ENCODE measurements at regions not wholly inside any gene's neighbourhood (a gene's known extent, or its start where the extent isn't known, plus 50 kb on each side); places are given as distances from the start of the nearest gene placed in this dataset.
A peak's percentile ranks its signal among the peaks of the same experiment; 100 is the strongest.
"Not testable (repeated sequence)": the region's sequence is repeated elsewhere in the genome, so short reads cannot be mapped to it uniquely, and the experiment has no call there.

DNA sequence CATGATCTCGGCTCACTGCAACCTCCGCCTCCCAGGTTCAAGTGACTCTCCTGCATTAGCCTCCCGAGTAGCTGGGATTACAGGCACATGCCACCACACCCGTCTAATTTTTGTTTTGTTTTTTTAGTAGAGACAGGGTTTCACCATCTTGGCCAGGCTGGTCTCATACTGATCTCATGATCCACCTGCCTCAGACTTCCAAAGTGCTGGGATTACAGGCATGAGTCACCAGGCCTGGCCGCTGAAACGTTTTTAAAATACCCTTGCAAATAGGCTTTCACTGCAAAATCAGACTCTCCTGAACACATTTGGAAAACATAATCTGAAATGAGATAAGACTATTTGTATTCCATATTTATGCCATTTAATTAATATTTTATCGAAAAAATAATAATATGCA, 826.1 kb upstream of the CNTN5 start:
- Mint-ChIP-seq H3K9me3 (peaks cover 0 to 3% of the 10 kb centered on the region in 2 donors), H3K4me3 (no peak overlapping the region), H3K36me3 (no peaks in the 10 kb centered on the region), H3K27me3 (no peaks in the 10 kb centered on the region), H3K4me1 (no peaks in the 10 kb centered on the region), H3K27ac (no peak overlapping the region)
- no peak for ATAC-seq (replicated peaks)
- DNase-seq = no peak

DNA sequence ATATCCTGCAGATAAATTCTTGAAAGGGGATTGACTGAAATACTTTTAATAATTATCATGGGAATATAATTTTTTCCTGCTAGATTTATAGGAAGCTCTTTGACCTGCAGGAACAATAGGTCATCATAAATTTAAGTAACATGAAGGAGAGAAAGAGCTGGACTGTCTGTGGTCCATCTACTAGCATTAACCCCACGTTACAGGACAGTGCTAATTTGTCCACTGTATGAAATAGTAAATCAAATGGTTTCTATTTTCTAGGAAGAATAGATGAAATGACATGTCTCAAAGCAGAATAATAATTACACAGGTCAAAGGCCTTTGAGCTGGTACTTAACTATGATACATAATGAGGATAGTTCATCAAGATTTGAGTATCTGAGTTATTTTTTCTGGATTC, 825.4 kb upstream of the CNTN5 start:
- Mint-ChIP-seq H3K27me3 (no peaks in the 10 kb centered on the region), H3K36me3 (no peaks in the 10 kb centered on the region), H3K27ac (no peak overlapping the region), H3K4me3 (no peak overlapping the region), H3K9me3 (peaks cover under 1 to 2% of the 10 kb centered on the region in 2 donors), H3K4me1 (no peaks in the 10 kb centered on the region)
- DNase-seq (no peak), ATAC-seq (replicated peaks) (no peak)

DNA sequence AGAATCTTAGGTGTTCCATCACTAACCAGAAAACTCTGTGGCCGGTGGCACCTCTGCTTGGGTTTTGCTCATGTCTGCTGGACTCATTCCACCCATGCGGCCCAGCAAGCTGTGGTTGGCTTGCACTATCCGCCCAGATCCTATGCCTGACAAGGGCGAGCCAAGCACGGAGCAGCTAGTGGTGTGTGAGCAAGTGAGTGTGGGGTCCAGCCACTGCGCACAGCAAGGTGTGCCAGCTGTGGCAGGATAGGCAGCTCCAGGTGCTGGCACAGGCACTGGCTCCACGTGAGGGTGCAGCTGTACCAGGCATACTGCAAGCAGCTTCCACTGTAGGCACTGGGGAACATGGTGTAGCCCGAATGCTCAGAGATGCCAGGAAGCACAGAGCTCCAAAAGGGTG, 813.7 kb upstream of the CNTN5 start:
- Mint-ChIP-seq H3K27me3 (no peaks in the 10 kb centered on the region), H3K4me3 (no peak overlapping the region), H3K36me3 (no peaks in the 10 kb centered on the region), H3K4me1 (no peaks in the 10 kb centered on the region), H3K27ac (no peak overlapping the region), H3K9me3 (peaks cover 0 to 4% of the 10 kb centered on the region in 2 donors)
- ATAC-seq (replicated peaks) (no peak), DNase-seq (no peak)

DNA sequence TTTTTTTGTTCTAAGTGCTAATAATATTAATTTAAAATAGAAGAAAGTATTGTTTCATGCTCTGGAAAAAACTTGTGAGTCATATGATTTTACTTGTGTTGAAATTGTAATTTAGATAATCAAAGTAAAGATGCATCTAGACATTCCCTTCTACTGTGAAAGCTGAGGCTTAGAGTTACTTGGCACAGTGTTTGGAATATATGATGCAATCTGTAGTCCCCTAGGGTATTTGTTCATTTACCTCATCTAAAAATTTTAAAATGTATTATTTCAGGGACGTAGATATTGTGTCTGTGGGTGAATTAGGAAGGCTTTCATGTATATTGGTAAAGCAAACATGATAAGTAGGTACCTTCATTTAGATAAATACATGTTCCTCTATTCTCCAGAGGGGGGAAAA, 793.5 kb upstream of the CNTN5 start:
- Mint-ChIP-seq H3K4me1 (no peaks in the 10 kb centered on the region), H3K27ac (no peak overlapping the region), H3K4me3 (no peak overlapping the region), H3K36me3 (no peaks in the 10 kb centered on the region), H3K9me3 (no peaks in the 10 kb centered on the region), H3K27me3 (no peaks in the 10 kb centered on the region)
- ATAC-seq (replicated peaks) (no peak), DNase-seq (no peak)

DNA sequence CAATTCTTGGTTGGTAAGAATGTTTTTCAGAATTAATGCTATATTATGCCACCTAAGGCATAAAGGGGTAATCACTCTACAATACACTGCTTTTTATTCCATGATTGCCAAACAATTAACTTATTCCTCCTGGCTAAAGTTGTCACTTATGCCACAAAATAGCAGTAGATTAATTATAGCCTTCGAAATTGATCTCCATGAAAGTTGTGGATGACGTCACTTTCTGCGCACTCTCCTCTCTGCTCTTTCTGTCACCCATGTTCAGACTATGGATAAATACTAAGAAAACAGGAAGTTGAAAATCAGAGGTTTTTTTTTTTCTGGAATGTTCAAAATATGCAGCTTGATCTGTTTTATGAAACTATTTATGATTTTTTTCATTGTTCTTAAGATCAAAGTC, 790.1 kb upstream of the CNTN5 start:
- Mint-ChIP-seq H3K4me3 (no peak overlapping the region), H3K4me1 (no peaks in the 10 kb centered on the region), H3K9me3 (no peaks in the 10 kb centered on the region), H3K27me3 (no peaks in the 10 kb centered on the region), H3K27ac (no peak overlapping the region), H3K36me3 (no peaks in the 10 kb centered on the region)
- ATAC-seq (replicated peaks) (no peak), DNase-seq (no peak)

DNA sequence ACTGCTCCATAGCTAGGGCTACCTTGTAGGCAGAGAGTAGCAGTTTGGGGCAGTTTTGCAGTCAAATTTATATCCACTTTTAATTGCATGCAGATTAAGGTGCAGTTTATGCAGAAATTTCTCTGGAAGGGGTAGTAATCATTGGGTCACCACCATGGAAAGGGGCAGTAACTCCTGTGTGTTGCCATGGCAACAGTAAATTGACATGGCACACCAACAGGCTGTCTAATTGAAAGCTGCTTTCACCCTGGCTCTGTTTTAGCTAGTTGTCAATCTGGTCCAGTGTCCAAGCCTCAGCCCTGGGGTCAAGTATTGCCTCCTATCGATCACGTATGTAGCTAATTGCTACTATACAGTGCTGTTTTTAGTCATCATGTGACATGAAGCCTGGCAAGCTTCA, 786.1 kb upstream of the CNTN5 start:
- no peaks in the 10 kb centered on the region for H3K36me3 Mint-ChIP-seq
- peaks cover 0 to 2% of the 10 kb centered on the region in 2 donors for H3K9me3 Mint-ChIP-seq

DNA sequence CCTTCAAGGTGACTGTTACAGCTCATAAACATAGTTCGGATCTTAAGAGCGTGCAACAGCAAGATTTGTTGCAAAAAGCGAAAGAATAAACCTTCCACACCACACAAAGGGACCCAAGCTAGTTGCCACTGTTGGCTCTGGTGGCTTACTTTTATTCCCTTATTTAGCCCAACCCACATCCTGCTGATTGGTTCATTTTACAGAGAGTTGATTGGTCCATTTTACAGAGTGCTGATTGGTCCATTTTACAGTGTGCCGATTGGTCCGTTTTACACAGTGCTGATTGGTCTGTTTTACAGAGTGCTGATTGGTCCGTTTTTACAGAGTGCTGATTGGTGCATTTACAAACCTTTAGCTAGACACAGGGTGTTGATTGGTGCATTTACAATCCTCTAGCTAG, 776.9 kb upstream of the CNTN5 start:
- H3K4me3 Mint-ChIP-seq = no peak overlapping the region
- H3K4me1 Mint-ChIP-seq = no peaks in the 10 kb centered on the region
- H3K27me3 Mint-ChIP-seq = no peaks in the 10 kb centered on the region
- H3K36me3 Mint-ChIP-seq = no peaks in the 10 kb centered on the region
- ATAC-seq (replicated peaks) = no peak
- peaks cover 8 to 10% of the 10 kb centered on the region in 2 donors for H3K9me3 Mint-ChIP-seq
- no peak overlapping the region for H3K27ac Mint-ChIP-seq
- DNase-seq = no peak

More for the DNA sequence above, 786.1 kb upstream of the CNTN5 start:
- no peak for ATAC-seq (replicated peaks)
- no peak for DNase-seq
- Mint-ChIP-seq H3K4me1 (no peaks in the 10 kb centered on the region), H3K27ac (no peak overlapping the region), H3K4me3 (no peak overlapping the region), H3K27me3 (no peaks in the 10 kb centered on the region)

DNA sequence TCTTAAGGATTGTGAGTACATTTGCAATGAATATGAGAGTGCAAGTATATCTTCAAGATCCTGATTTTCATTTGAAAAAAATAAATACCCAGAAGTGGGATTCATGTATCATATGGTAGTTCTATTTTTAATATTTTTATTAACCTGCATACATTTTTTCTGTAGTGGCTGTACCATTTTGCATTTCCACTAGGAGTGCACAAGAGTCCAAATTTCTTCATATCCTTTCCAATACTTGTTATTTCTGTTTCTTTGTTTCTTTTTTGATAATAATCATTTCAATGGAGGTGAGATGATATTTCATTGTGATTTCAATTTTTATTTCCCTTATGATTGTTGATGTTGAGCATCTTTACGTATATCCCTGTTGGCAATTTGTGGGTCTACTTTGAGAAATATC, 759.8 kb upstream of the CNTN5 start:
- H3K9me3 Mint-ChIP-seq = peaks cover 3 to 4% of the 10 kb centered on the region in 2 donors
- DNase-seq (no peak), ATAC-seq (replicated peaks) (no peak)

DNA sequence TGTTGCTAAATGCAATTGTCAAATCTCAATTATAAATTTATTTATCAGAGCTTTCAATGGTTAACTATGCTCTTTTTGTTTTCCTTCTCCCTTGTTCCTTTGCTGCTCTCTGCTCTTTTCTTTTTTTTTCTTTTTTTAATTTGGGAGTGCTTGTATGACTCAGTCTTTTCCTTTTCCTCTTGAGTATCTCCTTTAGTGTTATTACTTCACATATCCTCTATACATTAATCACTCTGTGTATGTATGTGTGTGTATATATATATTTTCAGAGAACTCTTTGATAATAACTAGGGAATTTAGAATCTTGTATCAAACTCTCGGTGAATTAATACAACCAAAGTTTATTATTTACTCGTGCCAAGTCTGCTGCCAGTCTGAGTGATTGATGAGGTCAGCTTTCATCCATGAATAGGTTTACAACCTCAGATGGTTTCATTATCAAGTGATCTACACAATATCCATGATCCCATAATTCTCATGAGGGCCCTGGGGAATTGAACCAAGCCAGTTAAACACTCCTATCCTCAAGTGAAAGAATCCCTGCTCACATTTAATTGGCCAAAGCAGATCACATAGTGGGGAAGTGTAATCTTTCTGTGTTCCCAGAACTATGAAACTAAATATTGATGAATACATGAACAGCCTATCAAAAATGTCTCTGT, 743.4 kb upstream of the CNTN5 start:
- Mint-ChIP-seq H3K27me3 (no peaks in the 10 kb centered on the region), H3K36me3 (no peaks in the 10 kb centered on the region), H3K4me3 (no peak overlapping the region), H3K4me1 (no peaks in the 10 kb centered on the region), H3K9me3 (peaks cover 0 to 2% of the 10 kb centered on the region in 2 donors), H3K27ac (no peak overlapping the region)
- DNase-seq (no peak), ATAC-seq (replicated peaks) (no peak)

More for the DNA sequence above, 759.8 kb upstream of the CNTN5 start:
- H3K4me1 Mint-ChIP-seq = no peaks in the 10 kb centered on the region
- H3K27ac Mint-ChIP-seq = no peak overlapping the region
- no peaks in the 10 kb centered on the region for H3K27me3 Mint-ChIP-seq
- H3K36me3 Mint-ChIP-seq = no peaks in the 10 kb centered on the region
- no peak overlapping the region for H3K4me3 Mint-ChIP-seq

DNA sequence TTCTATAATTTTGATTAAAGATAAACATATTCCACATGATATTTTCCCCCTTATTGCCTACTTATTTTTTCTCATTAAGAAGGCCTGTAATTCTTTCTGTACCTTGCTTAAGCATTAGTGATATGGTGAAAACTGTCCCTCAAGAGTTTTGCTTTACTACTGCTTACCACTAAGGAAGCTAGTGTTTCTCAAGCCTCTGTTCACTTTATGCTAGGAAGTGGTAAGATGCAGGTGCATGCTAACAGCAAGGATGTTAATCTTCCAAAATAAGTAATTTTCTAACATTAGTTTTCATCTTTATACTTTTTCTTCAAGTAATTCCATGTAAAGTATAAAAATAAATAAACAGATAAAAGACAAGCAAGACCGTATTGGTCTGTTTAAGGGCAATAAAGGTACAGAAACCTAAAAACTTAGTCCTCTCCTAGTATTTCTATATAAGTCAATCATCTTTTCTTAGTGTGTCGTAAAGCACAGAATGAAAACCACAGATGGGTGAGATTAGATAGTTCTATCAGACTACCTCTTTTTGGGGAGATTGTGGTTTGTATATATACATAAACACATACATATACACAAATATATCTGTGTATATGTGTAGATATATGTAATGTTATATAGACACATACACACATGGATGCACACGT, 731.0 kb upstream of the CNTN5 start:
- ATAC-seq (replicated peaks) (no peak), DNase-seq (no peak)
- H3K4me3 Mint-ChIP-seq = no peak overlapping the region
- no peaks in the 10 kb centered on the region for H3K9me3 Mint-ChIP-seq
- H3K27ac Mint-ChIP-seq = no peak overlapping the region
- H3K4me1 Mint-ChIP-seq = no peaks in the 10 kb centered on the region
- H3K27me3 Mint-ChIP-seq = no peaks in the 10 kb centered on the region
- no peaks in the 10 kb centered on the region for H3K36me3 Mint-ChIP-seq

DNA sequence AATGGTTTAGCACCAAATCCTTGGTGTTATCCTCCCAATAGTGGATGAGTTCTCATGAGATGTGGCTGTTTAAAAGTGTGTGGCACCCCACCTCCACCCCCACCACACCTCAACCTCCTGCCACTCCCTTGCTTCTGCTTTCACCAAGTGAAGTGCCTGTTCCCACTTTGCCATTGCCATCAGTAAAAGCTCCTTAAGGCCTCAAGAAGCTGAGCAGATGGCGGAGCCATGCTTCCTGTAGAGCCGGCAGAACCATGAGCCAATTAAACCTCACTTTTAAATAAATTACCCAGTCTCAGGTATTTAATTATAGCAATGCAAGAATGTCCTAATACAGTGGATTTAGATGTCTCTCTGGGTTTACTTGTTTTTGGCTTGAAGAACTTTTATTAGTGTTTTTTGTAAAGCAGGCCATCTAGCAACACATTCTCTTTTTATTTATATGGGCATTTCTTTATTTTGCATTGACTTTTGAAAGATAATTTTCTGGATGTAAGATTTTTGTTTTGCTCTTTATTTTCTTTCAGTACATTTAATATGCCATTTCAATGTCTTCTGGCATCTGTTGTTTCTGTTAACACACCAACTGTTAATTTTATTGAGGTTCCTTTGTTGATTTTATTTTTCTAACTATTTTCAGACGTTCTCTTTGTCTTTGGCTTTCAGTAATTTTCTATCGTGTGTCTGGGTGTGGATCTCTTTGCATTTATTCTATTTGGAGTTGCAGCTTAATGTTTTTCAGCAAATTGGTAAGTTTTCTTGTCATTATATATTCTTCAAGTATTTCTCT, 724.5 kb upstream of the CNTN5 start:
- no peak for DNase-seq
- H3K27me3 Mint-ChIP-seq = no peaks in the 10 kb centered on the region
- no peak overlapping the region for H3K27ac Mint-ChIP-seq
- H3K4me1 Mint-ChIP-seq = peaks cover 3 to 14% of the 10 kb centered on the region in 2 donors
- no peaks in the 10 kb centered on the region for H3K9me3 Mint-ChIP-seq
- H3K36me3 Mint-ChIP-seq = no peaks in the 10 kb centered on the region
- H3K4me3 Mint-ChIP-seq = peak overlapping the region in 1 of 2 donors; percentile 4
- ATAC-seq (replicated peaks) = no peak

DNA sequence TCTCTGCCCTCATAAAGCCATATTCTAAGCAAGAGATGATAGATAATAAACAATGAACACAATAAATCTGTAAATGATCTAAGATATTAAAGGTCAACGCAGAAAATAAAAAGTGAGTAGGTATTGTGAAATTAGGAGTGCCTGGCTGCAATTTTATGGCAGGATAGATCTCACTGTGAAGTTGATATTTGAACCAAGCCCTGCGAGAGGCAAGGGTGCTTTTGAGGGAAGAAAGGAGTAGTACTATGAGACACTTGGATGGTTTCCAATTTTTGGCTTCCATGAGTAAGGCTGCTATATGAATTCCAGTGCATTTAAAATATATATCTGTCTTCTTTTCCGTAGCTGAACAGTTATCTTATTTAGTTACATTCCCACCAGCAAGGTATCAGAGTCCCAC, 720.0 kb upstream of the CNTN5 start:
- Mint-ChIP-seq H3K36me3 (no peaks in the 10 kb centered on the region), H3K9me3 (no peaks in the 10 kb centered on the region), H3K27me3 (no peaks in the 10 kb centered on the region), H3K4me1 (peaks cover 3 to 14% of the 10 kb centered on the region in 2 donors), H3K27ac (no peak overlapping the region), H3K4me3 (no peak overlapping the region)
- DNase-seq = no peak
- no peak for ATAC-seq (replicated peaks)

DNA sequence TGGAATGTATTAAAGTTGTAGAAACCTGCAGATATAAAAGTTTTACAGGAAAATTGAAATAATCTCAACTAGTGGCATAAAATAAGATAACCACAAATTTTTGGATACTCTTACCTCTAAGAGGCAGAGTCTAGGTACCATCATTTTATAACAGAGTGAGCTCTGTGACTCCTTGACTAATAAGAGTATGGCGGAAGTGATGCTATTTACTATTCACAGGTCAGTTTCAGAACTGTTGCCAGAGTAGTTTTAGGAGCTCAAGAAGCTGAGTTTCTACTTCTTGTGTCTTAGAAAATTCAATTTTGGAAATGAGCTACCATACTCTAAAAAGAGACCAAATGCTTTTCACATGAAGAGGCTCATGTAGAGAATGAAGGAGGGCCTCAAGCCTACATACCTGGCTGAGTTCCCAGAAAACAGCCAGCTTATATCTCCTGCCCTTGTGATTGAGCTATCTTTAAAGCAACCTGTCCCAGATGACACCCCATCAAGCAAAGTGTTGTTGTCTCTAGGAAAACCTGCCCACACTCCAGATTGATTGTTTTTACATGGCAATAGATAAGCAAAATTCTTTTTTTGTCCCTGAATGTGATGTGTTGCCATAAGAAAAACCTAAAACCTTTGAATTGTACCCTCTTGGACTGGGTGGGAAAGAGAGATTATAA, 712.8 kb upstream of the CNTN5 start:
- Mint-ChIP-seq H3K9me3 (no peaks in the 10 kb centered on the region), H3K36me3 (no peaks in the 10 kb centered on the region), H3K27ac (no peak overlapping the region), H3K4me3 (no peak overlapping the region), H3K27me3 (no peaks in the 10 kb centered on the region), H3K4me1 (no peaks in the 10 kb centered on the region)
- DNase-seq (no peak), ATAC-seq (replicated peaks) (no peak)

DNA sequence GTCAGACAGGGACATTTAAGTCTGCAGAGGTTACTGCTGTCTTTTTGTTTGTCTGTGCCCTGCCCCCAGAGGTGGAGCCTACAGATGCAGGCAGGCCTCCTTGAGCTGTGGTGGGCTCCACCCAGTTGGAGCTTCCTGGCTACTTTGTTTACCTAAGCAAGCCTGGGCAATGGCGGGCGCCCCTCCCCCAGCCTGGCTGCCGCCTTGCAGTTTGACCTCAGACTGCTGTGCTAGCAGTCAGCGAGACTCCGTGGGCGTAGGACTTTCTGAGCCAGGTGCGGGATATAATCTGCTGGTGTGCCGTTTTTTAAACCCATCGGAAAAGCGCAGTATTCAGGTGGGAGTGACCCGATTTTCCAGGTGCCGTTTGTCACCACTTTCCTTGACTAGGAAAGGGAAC, 690.4 kb upstream of the CNTN5 start:
- DNase-seq; H3K4me3 Mint-ChIP-seq; H3K27me3 Mint-ChIP-seq; H3K27ac Mint-ChIP-seq; H3K36me3 Mint-ChIP-seq; H3K4me1 Mint-ChIP-seq; H3K9me3 Mint-ChIP-seq; ATAC-seq (replicated peaks): not testable (repeated sequence)
